DND-41 (cell line): ENCODE measurements at regions not wholly inside any gene's neighbourhood (a gene's known extent, or its start where the extent isn't known, plus 50 kb on each side); places are given as distances from the start of the nearest gene placed in this dataset.

Source experiments
- CTCF ChIP-seq: IDR thresholded peaks from 2 replicates; pipeline ENCODE4 v1.5.1; 2012; ENCODE audit warnings: borderline replicate concordance, low read length, moderate library complexity, mild to moderate bottlenecking; ENCODE audit not compliant: poor library complexity, severe bottlenecking; ENCODE audit errors: extremely low read depth
- EZH2 ChIP-seq: IDR thresholded peaks from 3 replicates; pipeline ENCODE4 v1.6.1; 2012; ENCODE audit warnings: borderline replicate concordance, low read depth, mild to moderate bottlenecking, moderate library complexity, low read length, inconsistent platforms; ENCODE audit not compliant: severe bottlenecking

- TF ChIP-seq CTCF (no peak), EZH2 (no peak)
These were observed 143.3 kb downstream of the GLI2 start for GRCh38 chr2:120878970-120879369.
